Middle frontal gyrus (tissue), 1 donor: ENCODE measurements at regions not wholly inside any gene's neighbourhood (a gene's known extent, or its start where the extent isn't known, plus 50 kb on each side); places are given as distances from the start of the nearest gene placed in this dataset.
"Not testable (repeated sequence)": the region's sequence is repeated elsewhere in the genome, so short reads cannot be mapped to it uniquely, and the experiment has no call there.

ENCODE experiments used
- DNase-seq: peaks from one replicate; pipeline ENCODE4 v3.0.0-alpha.2; 2015; ENCODE audit warnings: low spot score; ENCODE audit errors: extremely low spot score

DNA sequence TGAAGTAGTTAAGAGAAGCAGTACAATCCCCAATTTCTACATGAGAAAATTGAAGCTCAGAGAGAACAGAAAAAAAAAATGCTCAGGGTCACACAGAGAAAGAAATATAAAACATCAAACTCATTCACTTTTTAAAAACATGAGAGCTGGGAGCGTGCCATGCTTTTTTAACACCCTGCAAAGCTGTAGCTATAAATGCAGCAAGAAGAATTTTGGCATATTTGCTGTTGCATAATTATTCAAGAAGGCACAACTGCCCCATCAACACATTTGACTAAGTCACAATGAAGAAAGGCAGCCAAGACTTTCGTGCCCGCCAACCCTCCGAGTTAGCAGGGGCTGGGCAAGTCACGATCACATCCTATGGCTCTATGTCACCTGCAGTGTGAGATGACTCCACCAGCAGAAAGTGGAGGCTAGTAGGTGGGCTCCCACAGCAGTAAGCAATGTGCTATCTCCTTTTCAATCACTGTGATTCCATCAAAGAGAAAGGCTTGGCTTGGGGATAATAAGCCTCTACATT is 214.8 kb downstream of the DHX15 start:
- peak; percentile 33 for DNase-seq

- no peak for DNase-seq
These were observed 215.6 kb downstream of the DHX15 start for GRCh38 chr4:24368801-24369200.

- DNase-seq: no peak
These were observed 219.5 kb downstream of the DHX15 start for GRCh38 chr4:24364852-24365251.

- DNase-seq: no peak
These were observed 220.1 kb downstream of the DHX15 start for GRCh38 chr4:24364249-24364648.

GRCh38 chr4:24363751-24364150 is 220.6 kb downstream of the DHX15 start:
- no peak for DNase-seq

DNA sequence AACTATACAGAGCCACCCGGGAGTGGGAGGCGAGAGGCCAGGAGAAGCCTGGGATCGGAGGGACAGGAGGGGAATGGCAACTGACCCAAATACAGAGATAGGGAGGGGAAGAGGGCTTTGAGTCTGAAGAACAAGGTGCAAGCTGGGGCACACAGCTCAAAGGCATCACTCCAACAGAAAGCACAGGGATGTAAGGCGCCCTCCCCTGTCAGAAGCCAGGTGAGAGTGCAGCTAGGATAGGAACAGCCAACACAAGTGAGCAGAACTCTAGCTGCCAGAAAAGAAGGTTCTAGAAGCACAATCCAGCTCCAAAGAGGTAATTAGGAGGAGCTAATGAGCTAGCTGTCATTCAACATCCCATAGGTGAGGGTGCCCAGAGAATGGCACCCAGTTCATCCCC is 232.2 kb downstream of the DHX15 start:
- DNase-seq: no peak

- DNase-seq: not testable (repeated sequence)
These were observed 235.0 kb downstream of the DHX15 start for GRCh38 chr4:24349168-24349996.

DNA sequence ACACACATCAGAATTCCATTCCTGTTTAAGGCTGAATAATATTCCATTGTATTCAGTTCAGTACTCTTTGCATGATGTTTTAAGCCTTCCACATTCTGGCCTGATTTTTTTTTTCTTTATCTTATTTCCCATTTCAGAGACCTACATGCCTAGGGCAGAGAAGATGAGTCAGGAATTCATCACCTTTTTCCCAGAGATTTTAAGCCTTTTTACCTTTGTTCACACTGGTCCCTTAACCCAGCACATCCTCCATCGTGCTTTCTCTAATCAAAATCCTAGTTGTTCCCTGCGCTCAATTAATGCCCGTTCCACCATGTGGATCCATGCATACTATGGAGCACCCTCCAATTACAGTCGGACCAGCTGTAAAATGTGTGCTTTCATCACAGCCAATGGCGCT is 245.1 kb downstream of the DHX15 start:
- DNase-seq: no peak

GRCh38 chr4:24337451-24338190 is 246.7 kb downstream of the DHX15 start:
- DNase-seq: no peak

DNA sequence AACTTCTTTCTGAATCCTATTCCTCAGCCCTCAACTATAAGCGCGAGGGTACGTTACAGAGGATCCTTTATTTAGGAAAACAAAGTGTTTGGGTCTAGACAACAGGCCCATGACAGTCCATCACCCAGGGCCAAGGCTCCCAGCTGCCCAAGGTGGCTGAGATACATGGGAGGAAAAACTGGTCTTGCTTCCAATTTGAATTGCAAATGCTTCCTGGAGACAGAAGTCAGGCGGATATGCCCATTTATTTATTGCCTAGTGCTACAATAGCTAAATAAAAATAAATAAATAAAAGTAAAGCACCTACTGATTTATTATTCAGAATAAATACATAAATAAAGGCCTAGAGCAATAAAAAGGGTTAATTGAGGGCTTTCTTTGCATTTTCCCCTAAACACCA is 248.7 kb downstream of the DHX15 start:
- no peak for DNase-seq

DNA sequence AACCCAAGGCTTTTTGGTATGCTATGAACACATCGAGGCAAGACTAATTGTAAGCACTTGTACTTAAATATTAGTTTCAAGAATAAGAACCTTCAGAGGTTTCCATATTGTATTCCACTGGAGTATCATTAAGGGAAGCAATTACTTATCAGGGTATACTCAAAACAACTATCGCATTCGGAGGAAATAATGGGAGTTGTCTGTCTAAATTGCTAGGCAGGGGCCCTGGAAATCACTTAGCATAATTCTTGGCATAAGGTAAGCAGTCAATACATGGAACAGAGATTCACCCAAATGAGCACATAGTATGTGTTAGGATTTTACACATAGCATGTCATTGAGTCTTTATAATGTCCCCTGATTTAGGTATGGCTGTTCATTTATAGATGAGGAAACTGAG is 249.4 kb downstream of the DHX15 start:
- no peak for DNase-seq

- no peak for DNase-seq
These were observed 253.8 kb downstream of the DHX15 start for GRCh38 chr4:24330573-24330972.

DNA sequence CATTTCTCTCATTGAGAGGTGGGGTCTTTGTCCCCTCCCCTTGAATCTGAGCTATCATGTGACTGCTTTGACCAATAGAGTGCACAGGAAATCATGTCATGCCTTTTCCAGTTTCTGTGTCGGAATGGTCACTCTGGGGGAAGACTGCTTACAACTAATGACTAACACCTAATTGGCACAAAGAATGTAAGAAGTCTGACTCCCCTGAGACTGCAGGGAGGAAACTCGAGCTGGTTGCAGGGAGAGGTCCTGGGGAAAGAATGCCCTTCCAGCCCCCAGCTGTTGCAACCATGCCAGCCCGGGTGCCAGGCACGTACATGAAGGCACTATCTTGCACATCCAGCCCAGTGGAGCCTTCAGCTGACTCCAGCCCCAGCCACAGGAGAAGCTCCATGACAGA is 254.2 kb downstream of the DHX15 start:
- DNase-seq: no peak

- no peak for DNase-seq
These were observed 255.6 kb downstream of the DHX15 start for GRCh38 chr4:24328711-24329110.

DNA sequence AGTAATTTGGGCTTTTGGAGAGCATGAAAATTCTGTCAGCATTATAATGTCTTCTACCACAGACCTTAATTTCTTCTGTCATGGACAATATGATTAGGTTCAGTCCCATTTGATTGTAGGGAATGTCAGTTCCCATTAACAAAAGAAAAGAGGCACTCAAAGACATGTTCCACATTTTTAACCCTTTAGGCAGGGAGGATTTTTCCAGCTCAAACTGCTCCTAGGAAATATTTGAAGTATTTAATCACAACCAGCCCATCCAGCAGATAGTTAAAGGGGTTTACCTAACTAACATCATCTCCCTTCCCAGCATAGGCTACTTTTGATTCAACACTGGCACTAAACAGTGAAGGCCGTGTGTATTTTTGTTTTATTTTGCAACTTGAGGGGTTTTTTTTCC is 256.0 kb downstream of the DHX15 start:
- DNase-seq: no peak

- no peak for DNase-seq
These were observed 261.4 kb downstream of the DHX15 start for GRCh38 chr4:24322995-24323394.

- peak; percentile 42 for DNase-seq
These were observed 261.8 kb downstream of the DHX15 start for GRCh38 chr4:24322511-24322910.

GRCh38 chr4:24321616-24322015 is 262.7 kb downstream of the DHX15 start:
- DNase-seq: no peak

DNA sequence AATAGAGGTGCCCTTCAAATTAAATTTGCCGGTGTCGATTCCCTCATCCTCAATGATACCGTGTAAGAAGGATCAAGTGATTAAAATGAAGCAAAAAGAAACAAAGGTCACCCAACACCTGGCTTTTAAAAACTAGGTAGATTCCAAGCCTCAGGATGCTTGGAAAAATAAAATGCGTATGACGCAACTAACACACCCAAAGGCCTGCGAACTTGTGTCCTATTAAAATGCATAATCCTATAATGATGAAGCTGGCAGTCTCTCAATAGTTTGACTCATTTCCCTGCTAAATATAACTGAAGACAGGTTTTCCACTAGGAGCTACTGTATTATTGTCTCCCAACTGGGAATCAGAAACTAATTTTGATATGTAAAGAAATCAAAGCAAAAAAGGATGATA is 263.2 kb downstream of the DHX15 start:
- DNase-seq: no peak

DNA sequence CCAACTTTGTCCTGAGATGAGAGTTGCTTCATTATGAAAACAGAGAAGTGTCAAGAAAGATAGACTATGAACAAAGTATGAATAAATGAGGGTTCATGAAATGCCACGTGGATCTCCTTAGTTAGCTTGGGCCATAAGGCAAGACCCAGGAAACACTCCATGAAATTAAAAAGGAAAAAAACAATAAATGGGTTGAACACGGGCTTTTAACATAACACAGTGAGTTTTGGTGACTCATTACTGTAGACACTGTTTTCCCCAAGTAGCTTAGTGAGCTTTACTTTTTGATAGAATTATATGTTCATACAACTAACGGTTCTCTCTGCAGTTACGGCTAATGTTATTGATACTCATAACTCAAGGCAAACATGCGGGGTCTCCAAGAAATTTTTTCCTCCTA is 265.0 kb downstream of the DHX15 start:
- no peak for DNase-seq

DNA sequence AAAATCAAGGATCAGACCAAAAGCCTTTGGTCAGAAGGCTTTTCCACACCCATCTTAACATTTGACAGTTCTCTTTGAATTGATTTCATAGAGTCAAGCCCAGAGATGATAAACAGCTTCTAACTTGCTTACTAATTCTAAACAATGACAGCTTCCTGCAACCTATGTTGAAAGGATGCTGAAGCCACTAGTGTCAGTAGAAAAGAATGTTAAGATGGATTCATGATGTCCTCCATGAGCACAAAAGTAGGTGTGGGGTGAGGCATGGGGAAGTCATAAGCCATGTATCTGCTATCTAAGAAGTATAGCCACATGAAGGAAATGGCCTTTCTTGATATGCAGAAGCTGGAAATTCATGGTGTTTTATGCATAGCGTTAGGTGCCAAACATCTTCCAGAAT is 269.3 kb downstream of the DHX15 start:
- no peak for DNase-seq

DNA sequence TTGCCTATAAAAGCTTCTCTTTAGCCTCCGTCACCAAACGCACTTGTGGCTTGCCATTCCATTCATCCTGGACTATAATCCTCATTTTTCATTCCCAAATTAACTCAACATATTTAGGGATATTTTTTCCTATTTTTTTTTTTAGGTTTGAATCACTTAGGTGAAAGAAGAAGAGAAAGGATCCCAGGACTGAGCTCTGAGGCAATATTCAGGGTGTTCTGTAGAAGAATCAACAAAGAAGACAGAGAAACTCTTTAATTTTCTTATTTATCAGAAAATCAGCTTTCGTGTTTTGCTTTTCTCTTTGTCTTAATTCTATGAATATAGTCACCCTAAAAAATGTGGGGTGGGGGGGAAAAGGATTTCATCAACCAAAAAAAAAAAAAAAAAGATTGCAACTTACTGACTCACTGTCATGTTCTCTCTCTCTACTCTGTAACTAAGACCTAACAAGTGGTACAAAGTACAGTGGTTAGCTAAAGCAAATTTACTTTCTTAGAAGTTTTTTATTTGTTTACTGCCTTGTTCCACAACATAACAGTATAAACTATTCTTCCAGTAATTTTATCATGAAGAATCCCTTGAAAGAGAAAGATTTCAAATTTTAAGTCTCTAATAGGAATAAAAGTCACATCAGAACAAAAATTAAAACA is 272.0 kb downstream of the DHX15 start:
- no peak for DNase-seq
